Neural cell (in vitro differentiated cells): ENCODE measurements at regions not wholly inside any gene's neighbourhood (a gene's known extent, or its start where the extent isn't known, plus 50 kb on each side); places are given as distances from the start of the nearest gene placed in this dataset.

ENCODE experiments used
- H2AFZ ChIP-seq: fragments of 200-600, 300-800 bp; sonication (generic), shearing (Covaris generic); 2 replicates; pipeline ENCODE4 v1.6.0; 2014; ENCODE audit warnings: low read depth, mild to moderate bottlenecking, antibody characterized with exemption, low read length, moderate library complexity
- H3F3A ChIP-seq: fragments of 200-600 bp; shearing (Covaris generic); 2 replicates; pipeline ENCODE4 v1.6.1; 2016; ENCODE audit warnings: mild to moderate bottlenecking, moderate library complexity, mixed read lengths, antibody characterized with exemption, low read length; ENCODE audit not compliant: insufficient read depth, poor library complexity, severe bottlenecking
- H3K27ac ChIP-seq: fragments of 200-600, 300-800 bp; sonication (generic), shearing (Covaris generic); 2 replicates; pipeline ENCODE4 v1.5.1; 2014; ENCODE audit warnings: mild to moderate bottlenecking, low read length, moderate library complexity
- H3K27me3 ChIP-seq: fragments of 300-800, 200-600 bp; sonication (generic), shearing (Covaris generic); 2 replicates; pipeline ENCODE4 v1.6.0; 2014; ENCODE audit warnings: mild to moderate bottlenecking, low read depth, low read length, moderate library complexity; ENCODE audit not compliant: insufficient read depth
- H3K36me3 ChIP-seq: fragments of 300-800, 200-600 bp; sonication (generic), shearing (Covaris generic); 2 replicates; pipeline ENCODE4 v1.5.1; 2014; ENCODE audit warnings: mild to moderate bottlenecking, antibody characterized with exemption, low read length, moderate library complexity; ENCODE audit not compliant: insufficient read depth
- H3K4me2 ChIP-seq: fragments of 300-800, 200-600 bp; sonication (generic), shearing (Covaris generic); 2 replicates; pipeline ENCODE4 v1.6.0; 2014; ENCODE audit warnings: mild to moderate bottlenecking, low read length
- H3K4me3 ChIP-seq: fragments of 300-800, 200-600 bp; sonication (generic), shearing (Covaris generic); 2 replicates; pipeline ENCODE4 v1.5.1; 2014; ENCODE audit warnings: mild to moderate bottlenecking, low read length, moderate library complexity
- H3K79me2 ChIP-seq: fragments of 200-600 bp; shearing (Covaris generic); replicated peaks from 2 replicates; pipeline ENCODE4 v1.6.0; 2014; ENCODE audit warnings: mild to moderate bottlenecking, low read length, moderate library complexity; ENCODE audit not compliant: insufficient read depth
- H3K9ac ChIP-seq: fragments of 300-800, 200-600 bp; sonication (generic), shearing (Covaris generic); 2 replicates; pipeline ENCODE4 v1.6.1; 2016; ENCODE audit warnings: mild to moderate bottlenecking, low read length, mixed read lengths
- H3K9me2 ChIP-seq: fragments of 200-600 bp; shearing (Covaris generic); 2 replicates; pipeline ENCODE4 v1.6.1; 2016; ENCODE audit warnings: mild to moderate bottlenecking, low read length, mixed read lengths; ENCODE audit not compliant: insufficient read depth
- H3K9me3 ChIP-seq: fragments of 200-600, 300-800 bp; sonication (generic), shearing (Covaris generic); 2 replicates; pipeline ENCODE4 v1.6.1; 2016; ENCODE audit warnings: mild to moderate bottlenecking, mixed run types, low read length, moderate library complexity, mixed read lengths
- H4K20me1 ChIP-seq: fragments of 200-600 bp; shearing (Covaris generic); 2 replicates; pipeline ENCODE4 v1.6.1; 2016; ENCODE audit warnings: mild to moderate bottlenecking, mixed run types; ENCODE audit not compliant: insufficient read depth
- EP300 ChIP-seq: fragments of 450-650 bp; conservative IDR thresholded peaks from 2 replicates; pipeline ENCODE4 v1.6.1; 2014; ENCODE audit warnings: antibody characterized with exemption, mild to moderate bottlenecking, moderate library complexity; ENCODE audit not compliant: poor library complexity, severe bottlenecking
- EZH2 ChIP-seq: fragments of 200-600, 300-800 bp; shearing (Covaris generic), sonication (generic); IDR thresholded peaks from 2 replicates; pipeline ENCODE4 v1.6.1; 2014; ENCODE audit warnings: antibody characterized with exemption, low read length, borderline replicate concordance, mild to moderate bottlenecking; ENCODE audit not compliant: insufficient read depth, poor library complexity, severe bottlenecking
- MXI1 ChIP-seq: fragments of 450-650 bp; conservative IDR thresholded peaks from 2 replicates; pipeline ENCODE4 v1.6.1; 2014; ENCODE audit warnings: antibody characterized with exemption, mild to moderate bottlenecking; ENCODE audit not compliant: poor library complexity, severe bottlenecking
- POLR2AphosphoS5 ChIP-seq: IDR thresholded peaks from 2 replicates; pipeline ENCODE4 v1.6.1; 2012
- RAD21 ChIP-seq: fragments of 450-650 bp; conservative IDR thresholded peaks from 2 replicates; pipeline ENCODE4 v1.6.1; 2014; ENCODE audit warnings: antibody characterized with exemption, mild to moderate bottlenecking, moderate library complexity
- SMC3 ChIP-seq: fragments of 450-650 bp; conservative IDR thresholded peaks from 2 replicates; pipeline ENCODE4 v1.6.1; 2014; ENCODE audit warnings: antibody characterized with exemption, mild to moderate bottlenecking, moderate library complexity; ENCODE audit not compliant: poor library complexity
- TAF1 ChIP-seq: IDR thresholded peaks from 2 replicates; pipeline ENCODE4 v1.6.1; 2012; ENCODE audit warnings: low read depth
- TF ChIP-seq, protein P1 (sequence below): IDR thresholded peaks from 2 replicates; pipeline ENCODE4 v1.6.1; 2012; ENCODE audit warnings: borderline replicate concordance
- TF ChIP-seq, protein P2 (sequence below): fragments of 450-650 bp; IDR thresholded peaks from 2 replicates; pipeline ENCODE4 v1.5.1; 2014; ENCODE audit warnings: antibody characterized with exemption, mild to moderate bottlenecking, moderate library complexity; ENCODE audit not compliant: poor library complexity, severe bottlenecking

DNA sequence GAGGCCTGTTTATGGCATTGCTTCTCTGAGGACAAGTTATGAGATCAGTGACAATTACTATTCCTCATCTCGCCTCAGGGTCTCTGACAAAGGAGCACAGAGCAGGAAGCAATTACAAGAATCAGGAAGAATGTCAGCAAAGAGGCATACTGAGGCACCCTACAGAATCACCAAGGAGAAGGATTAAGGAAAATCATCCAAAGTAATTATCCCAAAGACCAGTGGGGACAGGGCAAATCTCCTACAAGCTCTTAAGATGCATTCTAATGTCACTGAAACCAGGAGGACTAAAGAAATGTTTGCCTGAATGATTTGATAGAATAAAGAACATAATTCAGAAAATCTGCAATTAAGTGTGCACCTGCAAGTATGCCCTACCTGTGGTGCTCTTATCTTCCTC is 206.2 kb downstream of the RCHY1 start:
- no peak overlapping the region for H3K27ac ChIP-seq
- no peaks in the 10 kb centered on the region for H3K36me3 ChIP-seq
- H4K20me1 ChIP-seq: no peaks in the 10 kb centered on the region
- H3K9me3 ChIP-seq: peaks cover 8% of the 10 kb centered on the region
- H3F3A ChIP-seq: no peaks in the 10 kb centered on the region
- H3K4me3 ChIP-seq: no peak overlapping the region
- H3K79me2 ChIP-seq: no peaks in the 10 kb centered on the region
- no peaks in the 10 kb centered on the region for H3K9me2 ChIP-seq
- no peak overlapping the region for H3K9ac ChIP-seq
- H3K4me2 ChIP-seq: no peak overlapping the region
- TF ChIP-seq POLR2AphosphoS5: no peak
- TF ChIP-seq EP300: no peak
- TF ChIP-seq, protein P1, sequence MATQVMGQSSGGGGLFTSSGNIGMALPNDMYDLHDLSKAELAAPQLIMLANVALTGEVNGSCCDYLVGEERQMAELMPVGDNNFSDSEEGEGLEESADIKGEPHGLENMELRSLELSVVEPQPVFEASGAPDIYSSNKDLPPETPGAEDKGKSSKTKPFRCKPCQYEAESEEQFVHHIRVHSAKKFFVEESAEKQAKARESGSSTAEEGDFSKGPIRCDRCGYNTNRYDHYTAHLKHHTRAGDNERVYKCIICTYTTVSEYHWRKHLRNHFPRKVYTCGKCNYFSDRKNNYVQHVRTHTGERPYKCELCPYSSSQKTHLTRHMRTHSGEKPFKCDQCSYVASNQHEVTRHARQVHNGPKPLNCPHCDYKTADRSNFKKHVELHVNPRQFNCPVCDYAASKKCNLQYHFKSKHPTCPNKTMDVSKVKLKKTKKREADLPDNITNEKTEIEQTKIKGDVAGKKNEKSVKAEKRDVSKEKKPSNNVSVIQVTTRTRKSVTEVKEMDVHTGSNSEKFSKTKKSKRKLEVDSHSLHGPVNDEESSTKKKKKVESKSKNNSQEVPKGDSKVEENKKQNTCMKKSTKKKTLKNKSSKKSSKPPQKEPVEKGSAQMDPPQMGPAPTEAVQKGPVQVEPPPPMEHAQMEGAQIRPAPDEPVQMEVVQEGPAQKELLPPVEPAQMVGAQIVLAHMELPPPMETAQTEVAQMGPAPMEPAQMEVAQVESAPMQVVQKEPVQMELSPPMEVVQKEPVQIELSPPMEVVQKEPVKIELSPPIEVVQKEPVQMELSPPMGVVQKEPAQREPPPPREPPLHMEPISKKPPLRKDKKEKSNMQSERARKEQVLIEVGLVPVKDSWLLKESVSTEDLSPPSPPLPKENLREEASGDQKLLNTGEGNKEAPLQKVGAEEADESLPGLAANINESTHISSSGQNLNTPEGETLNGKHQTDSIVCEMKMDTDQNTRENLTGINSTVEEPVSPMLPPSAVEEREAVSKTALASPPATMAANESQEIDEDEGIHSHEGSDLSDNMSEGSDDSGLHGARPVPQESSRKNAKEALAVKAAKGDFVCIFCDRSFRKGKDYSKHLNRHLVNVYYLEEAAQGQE: no peak
- no peak for TF ChIP-seq RAD21
- no peak for TF ChIP-seq TAF1
- TF ChIP-seq, protein P2, sequence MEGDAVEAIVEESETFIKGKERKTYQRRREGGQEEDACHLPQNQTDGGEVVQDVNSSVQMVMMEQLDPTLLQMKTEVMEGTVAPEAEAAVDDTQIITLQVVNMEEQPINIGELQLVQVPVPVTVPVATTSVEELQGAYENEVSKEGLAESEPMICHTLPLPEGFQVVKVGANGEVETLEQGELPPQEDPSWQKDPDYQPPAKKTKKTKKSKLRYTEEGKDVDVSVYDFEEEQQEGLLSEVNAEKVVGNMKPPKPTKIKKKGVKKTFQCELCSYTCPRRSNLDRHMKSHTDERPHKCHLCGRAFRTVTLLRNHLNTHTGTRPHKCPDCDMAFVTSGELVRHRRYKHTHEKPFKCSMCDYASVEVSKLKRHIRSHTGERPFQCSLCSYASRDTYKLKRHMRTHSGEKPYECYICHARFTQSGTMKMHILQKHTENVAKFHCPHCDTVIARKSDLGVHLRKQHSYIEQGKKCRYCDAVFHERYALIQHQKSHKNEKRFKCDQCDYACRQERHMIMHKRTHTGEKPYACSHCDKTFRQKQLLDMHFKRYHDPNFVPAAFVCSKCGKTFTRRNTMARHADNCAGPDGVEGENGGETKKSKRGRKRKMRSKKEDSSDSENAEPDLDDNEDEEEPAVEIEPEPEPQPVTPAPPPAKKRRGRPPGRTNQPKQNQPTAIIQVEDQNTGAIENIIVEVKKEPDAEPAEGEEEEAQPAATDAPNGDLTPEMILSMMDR: no peak
- TF ChIP-seq EZH2: no peak
- no peak for TF ChIP-seq SMC3
- no peak for TF ChIP-seq MXI1
- H3K27me3 ChIP-seq: no peaks in the 10 kb centered on the region
- H2AFZ ChIP-seq: no peak overlapping the region

DNA sequence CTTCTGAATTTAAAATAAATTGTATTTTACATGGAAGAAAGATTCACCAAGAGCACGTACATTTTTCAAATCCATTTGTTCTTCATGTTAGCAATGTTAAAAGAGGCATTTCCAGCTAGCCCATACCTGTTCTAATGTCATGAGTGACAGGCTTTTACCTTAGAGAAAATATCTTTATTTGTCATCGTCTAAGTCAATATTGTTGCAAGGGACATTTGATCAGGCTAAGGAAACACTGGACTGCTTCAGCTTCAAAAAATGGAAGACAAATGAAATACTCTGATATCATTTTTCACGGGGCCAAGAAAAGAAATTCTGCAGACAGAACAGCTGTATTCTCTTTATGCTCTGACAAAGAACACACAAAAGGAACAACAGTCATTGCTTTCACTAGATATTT is 207.7 kb downstream of the RCHY1 start:
- TF ChIP-seq EZH2 (no peak), POLR2AphosphoS5 (peak; percentile 14), TAF1 (no peak)
- no peak overlapping the region for H3K27ac ChIP-seq
- H3K36me3 ChIP-seq: no peaks in the 10 kb centered on the region
- no peak overlapping the region for H3K4me3 ChIP-seq
- H3K9ac ChIP-seq: no peak overlapping the region
- no peak overlapping the region for H3K4me2 ChIP-seq
- no peaks in the 10 kb centered on the region for H3K79me2 ChIP-seq
- H2AFZ ChIP-seq: no peak overlapping the region
- no peaks in the 10 kb centered on the region for H4K20me1 ChIP-seq
- no peaks in the 10 kb centered on the region for H3K9me2 ChIP-seq
- H3K9me3 ChIP-seq: peaks cover 8% of the 10 kb centered on the region
- H3K27me3 ChIP-seq: no peaks in the 10 kb centered on the region
- H3F3A ChIP-seq: no peaks in the 10 kb centered on the region

DNA sequence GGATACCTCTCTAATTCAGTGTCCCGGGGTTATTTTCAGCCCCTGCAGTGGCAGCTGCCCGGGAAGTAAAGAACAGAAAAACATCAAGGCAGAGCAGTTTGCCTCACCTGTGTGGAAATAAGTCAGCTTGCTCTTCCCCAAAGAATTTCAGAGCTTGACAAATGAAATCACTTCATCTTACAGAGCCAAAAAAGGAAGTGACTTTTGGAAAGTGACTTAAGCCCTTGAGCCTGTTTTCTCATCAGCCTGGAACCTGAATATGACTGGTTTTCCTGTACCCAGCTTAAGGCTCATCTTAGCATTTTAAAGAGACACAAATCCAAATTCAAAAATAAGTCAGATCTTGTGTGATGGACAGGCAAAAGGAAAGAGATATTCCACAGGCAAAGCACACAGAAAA is 211.6 kb downstream of the RCHY1 start:
- Histone ChIP-seq H3K36me3 (no peaks in the 10 kb centered on the region), H3K4me2 (no peak overlapping the region), H4K20me1 (no peaks in the 10 kb centered on the region), H3K79me2 (no peaks in the 10 kb centered on the region), H3K9me2 (no peaks in the 10 kb centered on the region), H3K9me3 (no peaks in the 10 kb centered on the region), H3K27me3 (no peaks in the 10 kb centered on the region), H3F3A (no peaks in the 10 kb centered on the region), H3K9ac (no peak overlapping the region), H3K4me3 (no peak overlapping the region), H3K27ac (no peak overlapping the region), H2AFZ (no peak overlapping the region)
- TF ChIP-seq RAD21: no peak
- TF ChIP-seq, protein P2: no peak
- TF ChIP-seq EZH2: no peak
- TF ChIP-seq EP300: no peak
- no peak for TF ChIP-seq SMC3
- no peak for TF ChIP-seq MXI1
- no peak for TF ChIP-seq POLR2AphosphoS5
- no peak for TF ChIP-seq TAF1
- TF ChIP-seq, protein P1: no peak
